Activated CD8-positive, alpha-beta memory T cell treated with anti-CD3 and anti-CD28 coated beads, Interleukin-2, amount 50 U/mL, for 4 hours (primary cell): ENCODE measurements at regions not wholly inside any gene's neighbourhood (a gene's known extent, or its start where the extent isn't known, plus 50 kb on each side); places are given as distances from the start of the nearest gene placed in this dataset.

Experiments
- DNase-seq: peaks from one replicate; pipeline ENCODE4 v3.0.0-alpha.2; 2020

DNA sequence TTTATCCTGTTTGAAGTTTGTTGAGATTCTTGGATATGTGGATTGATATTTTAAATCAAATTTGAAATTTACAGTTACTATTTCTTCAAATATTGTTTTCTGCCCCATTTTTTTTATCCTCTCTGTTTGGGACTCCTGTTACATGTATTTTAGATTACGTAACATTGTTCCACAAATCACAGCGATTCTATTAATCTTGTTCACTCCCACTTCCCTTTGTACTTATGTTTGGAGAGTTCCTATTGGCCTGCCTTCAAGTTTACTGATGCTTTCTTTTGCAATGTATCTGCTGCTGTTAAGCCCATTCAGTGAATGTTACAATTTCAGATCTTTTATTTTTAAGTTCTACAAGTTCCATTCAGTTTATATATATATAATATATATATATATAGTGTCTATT, 288.3 kb upstream of the TNRC6C start:
- no peak for DNase-seq

DNA sequence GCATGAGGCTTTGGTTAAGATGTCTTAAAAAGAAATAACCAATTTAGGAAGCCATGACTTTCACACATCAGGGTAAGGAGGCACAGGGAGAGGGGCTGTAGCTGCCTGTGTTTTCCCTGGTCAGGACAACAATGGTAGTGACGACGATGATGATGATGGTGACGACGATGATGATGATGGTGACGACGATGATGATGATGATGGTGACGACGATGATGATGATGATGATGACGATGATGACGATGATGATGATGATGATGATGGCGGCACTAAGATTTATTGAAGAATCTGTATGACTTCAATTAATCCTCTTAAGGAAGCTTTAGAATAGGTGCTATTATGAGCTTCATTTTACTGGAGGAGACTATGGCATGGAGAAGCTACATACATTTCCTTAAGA, 284.1 kb upstream of the TNRC6C start:
- no peak for DNase-seq

DNA sequence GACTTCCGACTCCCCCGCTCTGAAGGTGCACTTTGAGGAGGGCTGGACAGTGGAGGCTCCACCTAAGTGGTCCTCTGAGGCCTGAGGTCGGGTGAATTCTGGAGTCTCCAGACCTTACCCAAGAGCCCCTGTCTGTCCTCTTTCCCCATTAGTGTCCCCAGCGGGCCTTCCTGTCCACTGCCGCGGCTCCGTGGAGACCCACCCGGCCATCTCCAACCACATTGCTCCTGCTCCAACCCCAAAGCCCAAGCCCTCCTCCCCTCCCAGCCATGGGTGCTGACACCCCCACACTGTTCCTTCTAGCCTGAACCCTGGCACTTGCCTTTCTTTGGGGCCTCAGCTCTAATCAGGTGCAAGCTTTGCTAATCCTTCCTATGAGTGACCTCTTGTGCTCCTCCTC, 283.1 kb upstream of the TNRC6C start:
- no peak for DNase-seq

DNA sequence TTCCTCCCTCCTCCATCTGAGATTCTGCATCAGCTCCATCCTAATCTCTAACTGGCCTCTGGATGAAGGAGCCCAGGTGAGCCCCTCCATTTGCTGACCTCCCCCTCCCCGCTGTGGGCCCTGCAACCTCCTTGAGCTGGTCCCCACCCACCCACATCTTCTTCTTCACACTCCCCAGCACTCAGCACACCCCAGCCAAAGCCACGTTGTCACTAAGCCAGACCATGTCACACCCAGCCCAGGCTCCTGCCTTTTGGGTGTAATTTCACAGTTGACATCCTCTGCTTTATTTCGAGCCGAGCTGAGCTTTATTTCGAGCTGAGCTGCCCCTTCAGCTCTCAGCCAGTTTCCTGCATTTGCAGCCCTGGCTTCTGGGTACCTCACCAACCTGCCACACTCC, 282.7 kb upstream of the TNRC6C start:
- DNase-seq: no peak

DNA sequence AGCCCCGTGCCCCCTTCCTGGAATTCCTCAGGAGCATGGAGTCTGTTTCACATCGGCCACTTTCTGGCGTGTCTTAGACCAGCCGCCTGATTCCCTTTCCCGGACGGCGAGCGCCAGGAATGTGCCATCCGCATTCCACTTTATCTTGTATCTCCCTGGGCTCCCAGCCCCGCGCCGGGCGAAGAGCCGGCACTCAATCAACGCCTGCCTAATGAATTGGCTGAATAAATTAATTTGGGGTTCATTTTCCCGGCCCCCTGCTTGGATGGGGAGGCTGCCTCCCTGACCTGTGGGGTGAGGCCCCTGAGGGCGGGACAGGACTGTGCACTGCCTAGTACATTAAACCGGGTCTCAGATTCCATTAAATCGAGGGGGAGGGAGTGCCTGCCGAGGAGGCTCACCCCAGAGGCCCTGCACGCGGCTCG, 282.3 kb upstream of the TNRC6C start:
- DNase-seq: no peak

DNA sequence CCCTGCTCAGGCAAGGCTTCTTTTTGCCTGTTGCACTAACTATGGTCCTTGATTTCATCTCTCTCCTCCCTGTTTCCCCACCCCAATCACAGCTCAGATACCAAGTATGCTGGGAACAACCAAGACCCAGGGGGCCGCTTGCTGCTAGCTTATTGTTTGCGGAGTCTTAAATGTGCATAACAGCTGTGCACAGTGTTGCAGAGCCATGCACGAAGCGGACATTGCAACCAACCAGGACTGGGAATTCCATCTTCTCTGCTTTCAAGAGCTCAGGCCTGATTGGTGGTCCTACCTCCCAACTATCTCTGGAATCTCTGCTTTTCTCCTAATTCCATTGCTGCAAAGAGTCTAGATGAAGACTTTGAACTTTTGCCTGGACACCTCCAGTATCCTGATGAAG, 281.3 kb upstream of the TNRC6C start:
- DNase-seq: no peak

- DNase-seq: no peak
Measured at GRCh38 chr17:77677630-77678029, 280.9 kb upstream of the TNRC6C start.

GRCh38 chr17:77679589-77679988, 278.9 kb upstream of the TNRC6C start:
- no peak for DNase-seq

DNA sequence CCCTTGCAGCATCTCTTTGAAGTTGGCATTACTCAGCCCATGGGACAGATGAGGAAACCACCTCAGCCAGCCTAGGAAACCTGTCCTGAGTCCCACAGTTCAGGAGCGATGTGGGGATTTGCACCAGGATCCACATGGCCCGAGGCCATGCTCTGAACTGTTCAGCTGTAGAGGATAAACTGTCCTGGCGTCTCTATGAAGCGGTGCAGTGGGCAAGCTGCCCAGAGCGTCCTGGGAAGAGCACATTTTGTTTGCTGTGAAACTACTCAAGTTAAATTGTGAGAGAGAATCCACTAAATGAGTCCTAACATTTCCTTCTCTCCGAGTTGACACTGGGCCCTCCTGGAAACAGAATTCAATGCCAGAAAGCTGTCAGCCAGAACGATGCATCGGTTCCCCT, 276.6 kb upstream of the TNRC6C start:
- DNase-seq: no peak

GRCh38 chr17:77684803-77685798, 273.4 kb upstream of the TNRC6C start:
- no peak for DNase-seq

- DNase-seq: no peak
Measured at GRCh38 chr17:77685881-77686486, 272.5 kb upstream of the TNRC6C start.

DNA sequence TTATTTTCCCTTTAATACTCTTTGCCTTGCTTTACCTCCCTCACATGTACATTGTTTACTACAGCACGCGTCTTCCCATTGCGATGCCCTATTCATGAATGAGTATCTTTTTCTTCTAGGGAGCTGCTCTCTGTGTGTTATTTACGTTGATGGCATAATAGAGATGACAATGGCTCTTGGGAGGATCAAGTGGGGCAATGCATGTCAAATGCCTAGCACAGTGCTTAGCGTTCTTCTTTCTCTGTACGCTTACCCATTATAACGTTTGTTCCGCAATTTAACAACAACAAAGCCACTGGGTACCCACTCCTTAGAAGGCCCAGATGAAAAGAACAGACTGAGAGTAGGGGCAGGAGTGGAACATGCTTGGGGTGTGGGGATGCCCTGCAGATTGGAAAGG, 271.6 kb upstream of the TNRC6C start:
- DNase-seq: no peak

- DNase-seq: no peak
Measured at GRCh38 chr17:77687417-77687816, 271.1 kb upstream of the TNRC6C start.

DNA sequence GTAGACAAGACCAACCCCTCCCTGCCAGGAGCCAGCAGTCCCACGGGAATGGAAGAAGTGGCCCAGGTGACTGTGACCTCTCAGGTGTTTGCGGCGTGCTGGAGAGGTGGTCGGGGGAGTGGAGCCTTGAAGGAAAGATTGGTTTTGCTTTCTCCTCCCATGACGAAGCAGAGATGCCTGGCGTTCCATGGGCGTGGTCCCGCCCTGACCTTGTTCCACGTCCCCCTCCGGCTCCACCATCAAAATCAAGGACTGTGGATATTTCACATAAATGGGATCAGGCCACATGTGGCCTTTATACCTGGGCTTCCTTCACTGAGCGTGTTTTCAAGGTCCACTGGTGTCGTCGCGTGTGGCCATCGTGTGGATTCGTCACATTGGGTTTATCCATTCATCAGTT, 270.6 kb upstream of the TNRC6C start:
- no peak for DNase-seq

- DNase-seq: no peak
Measured at GRCh38 chr17:77688369-77688768, 270.1 kb upstream of the TNRC6C start.

GRCh38 chr17:77690271-77691161, 268.0 kb upstream of the TNRC6C start:
- DNase-seq: no peak

DNA sequence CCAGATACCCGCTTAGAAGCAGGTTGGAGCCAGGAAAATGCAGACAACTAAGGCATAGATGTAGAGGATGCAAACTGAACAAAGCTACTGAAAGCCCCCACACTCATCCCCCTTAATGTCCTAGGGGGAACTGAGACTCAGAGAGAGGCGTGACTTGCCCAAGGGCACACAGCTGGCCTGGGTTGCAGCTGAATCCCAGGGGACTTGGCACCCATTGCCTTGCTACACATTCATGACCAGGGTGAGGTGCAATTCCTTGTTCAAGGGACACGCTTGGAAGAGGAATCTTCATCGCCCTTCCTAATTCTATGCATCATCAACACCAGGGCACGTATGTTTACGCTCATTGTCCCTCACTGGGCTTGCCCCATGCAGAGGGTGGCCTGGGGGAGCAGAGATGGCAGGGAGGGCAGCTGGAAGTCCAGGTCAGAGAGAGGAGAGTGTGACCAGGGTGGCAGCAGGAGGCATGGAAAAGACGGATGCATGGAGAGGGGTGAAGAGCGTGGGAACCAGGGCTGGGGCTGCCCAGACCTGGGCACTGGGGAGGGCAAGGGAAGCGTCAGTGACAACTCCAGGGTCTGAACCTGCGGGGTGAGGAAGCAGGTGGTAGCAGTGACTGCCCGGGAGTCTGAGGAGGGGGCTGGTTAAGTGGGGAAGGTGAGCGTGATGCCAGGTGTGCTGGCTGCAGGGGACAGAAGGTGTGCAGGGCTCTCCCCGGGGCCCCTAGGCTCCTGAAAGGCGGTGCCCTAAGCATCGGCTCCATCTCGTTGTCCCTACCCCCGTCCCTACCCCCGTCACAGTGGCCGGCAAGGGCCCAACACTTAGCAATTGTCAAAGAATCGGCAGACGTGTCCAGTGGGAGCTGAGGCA, 267.1 kb upstream of the TNRC6C start:
- DNase-seq: no peak

DNA sequence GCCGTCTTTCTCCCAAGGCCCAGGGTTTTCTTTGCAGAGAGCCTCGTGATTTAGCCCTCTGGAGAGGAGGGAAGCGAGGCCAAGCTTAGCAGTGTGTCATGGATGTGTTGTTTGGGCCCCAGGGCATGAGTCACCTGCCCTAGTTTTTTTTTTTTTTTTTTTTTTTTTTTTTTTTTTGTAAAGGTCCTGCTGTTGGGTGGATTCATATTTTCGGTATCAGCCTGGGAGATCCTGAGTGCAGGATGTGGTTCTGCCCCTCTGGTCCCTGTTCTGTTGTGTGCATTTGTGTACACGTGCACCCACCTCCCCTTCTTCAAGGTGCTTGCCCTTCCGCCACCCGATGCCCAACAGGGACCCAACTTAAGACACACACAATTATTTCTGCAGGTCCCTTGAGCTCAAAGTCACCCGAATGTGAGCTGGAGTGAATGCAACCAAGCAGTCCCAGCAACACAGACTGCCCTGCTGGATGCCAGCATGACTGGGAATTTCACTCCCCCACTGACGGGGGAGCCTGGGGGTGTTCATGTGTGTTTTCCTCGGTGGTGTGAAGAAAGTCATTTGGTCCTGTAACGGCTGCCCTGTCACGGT, 265.8 kb upstream of the TNRC6C start:
- DNase-seq: no peak

- no peak for DNase-seq
Measured at GRCh38 chr17:77693301-77693700, 265.2 kb upstream of the TNRC6C start.

DNA sequence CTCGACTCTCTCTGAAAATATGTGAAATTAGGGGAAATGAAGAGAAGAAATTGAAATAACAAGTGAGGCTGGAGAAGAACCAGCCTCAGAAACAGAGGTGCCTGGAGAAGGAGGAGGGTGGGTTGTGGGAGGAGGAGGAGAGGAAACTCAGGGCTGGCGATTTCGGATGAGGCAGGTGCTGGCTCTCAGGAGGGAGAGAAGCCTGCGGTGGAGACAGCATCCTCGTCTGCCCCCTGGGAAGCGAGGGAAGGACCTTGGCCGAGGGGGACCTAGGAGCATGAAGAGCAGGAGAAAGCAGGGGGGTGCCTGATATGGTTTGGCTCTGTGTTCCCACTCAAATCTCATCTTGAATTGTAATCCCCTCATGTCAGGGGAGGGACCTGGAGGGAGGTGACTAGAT, 264.7 kb upstream of the TNRC6C start:
- DNase-seq: no peak

DNA sequence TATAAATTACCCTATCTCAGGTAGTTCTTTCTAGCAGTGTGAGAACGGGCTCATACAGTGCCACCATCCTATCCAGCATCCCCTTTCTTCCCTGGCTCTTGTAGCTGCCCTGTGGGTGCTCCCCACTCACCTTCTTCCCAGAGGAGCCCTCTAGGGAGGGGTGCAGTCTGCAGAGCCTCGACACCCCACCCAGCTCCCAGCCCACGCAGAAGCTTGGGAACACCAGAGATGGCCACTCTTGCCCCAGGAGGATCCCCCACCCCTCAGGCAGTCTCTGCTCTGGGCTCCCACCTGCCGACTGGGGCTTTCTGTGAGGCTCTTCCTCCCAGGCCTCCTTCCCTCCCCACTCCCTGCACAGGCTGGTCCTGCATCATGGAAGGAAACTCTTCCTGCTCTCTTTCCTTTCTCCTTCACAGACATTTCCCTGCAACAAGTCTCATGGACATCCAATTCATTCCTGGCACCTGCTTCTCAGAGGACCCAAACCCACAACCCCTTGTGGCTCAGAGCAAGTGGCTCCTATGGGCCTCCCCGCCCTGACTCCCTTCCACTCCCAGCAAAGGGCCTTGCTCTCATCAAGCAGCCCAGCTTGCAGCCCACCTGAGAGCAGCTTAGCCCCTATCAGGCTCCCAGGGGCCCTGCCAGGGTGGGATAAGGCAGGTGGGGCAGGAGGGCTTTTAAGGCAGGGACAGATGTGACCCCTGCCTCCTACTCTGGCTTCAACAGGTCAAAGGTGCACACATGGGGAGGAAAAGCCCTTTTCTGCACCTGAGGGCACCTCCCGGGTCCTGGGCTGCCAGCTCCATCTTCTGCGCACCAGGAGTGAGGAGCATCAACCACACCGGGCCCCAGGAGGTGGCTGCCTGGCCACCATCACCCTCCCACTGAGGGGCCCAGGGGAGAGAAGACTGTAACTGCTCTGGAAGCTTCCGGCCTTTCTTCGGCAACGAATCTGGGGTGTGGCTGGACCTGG, 263.8 kb upstream of the TNRC6C start:
- DNase-seq: no peak
